Fibroblast of skin of right quadriceps (primary cell): ENCODE measurements at regions not wholly inside any gene's neighbourhood (a gene's known extent, or its start where the extent isn't known, plus 50 kb on each side); places are given as distances from the start of the nearest gene placed in this dataset.
A peak's percentile ranks its signal among the peaks of the same experiment; 100 is the strongest.
"Not testable (repeated sequence)": the region's sequence is repeated elsewhere in the genome, so short reads cannot be mapped to it uniquely, and the experiment has no call there.

Source experiments
- DNase-seq: peaks from one replicate; pipeline ENCODE4 v3.0.0-alpha.2; 2013

GRCh38 chr2:747762-748351 lies 70.7 kb upstream of the TMEM18 start:
- DNase-seq = no peak

DNA sequence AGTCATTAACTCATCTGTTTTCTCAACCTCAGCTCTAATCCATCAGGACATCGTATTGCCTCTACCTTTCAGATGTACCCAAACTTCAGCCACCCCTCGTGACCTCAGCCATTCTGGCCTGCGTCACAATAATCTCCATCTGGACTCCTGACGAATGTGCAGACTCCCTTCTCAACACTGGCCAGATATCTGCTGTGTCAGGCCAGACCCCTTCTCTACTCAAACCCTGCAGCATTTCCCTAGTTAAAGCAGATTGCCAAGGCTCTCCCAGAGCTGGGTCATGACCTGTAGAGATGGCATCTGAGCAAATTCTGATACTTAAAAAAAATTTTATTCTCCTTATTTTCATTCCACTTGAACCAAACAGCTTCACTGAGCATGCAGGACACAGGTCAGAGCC lies 69.5 kb upstream of the TMEM18 start:
- no peak for DNase-seq

- no peak for DNase-seq
Observed at GRCh38 chr2:744088-744487, 66.9 kb upstream of the TMEM18 start.

- no peak for DNase-seq
Observed at GRCh38 chr2:742221-742620, 65.0 kb upstream of the TMEM18 start.

DNA sequence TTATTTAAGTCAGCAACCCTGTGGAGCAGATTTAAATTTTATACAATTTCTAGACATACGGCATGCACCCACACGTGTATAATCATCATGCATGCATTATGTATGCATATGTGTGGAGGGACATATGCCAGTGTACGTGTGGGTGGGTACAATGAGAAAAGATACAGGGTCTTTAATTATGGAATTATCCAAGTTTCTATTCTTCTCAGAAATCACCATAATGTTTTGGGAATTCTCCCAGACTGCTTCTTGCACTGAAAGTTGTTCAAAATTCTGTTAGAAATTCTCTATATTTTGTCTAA lies 63.9 kb upstream of the TMEM18 start:
- DNase-seq = no peak

DNA sequence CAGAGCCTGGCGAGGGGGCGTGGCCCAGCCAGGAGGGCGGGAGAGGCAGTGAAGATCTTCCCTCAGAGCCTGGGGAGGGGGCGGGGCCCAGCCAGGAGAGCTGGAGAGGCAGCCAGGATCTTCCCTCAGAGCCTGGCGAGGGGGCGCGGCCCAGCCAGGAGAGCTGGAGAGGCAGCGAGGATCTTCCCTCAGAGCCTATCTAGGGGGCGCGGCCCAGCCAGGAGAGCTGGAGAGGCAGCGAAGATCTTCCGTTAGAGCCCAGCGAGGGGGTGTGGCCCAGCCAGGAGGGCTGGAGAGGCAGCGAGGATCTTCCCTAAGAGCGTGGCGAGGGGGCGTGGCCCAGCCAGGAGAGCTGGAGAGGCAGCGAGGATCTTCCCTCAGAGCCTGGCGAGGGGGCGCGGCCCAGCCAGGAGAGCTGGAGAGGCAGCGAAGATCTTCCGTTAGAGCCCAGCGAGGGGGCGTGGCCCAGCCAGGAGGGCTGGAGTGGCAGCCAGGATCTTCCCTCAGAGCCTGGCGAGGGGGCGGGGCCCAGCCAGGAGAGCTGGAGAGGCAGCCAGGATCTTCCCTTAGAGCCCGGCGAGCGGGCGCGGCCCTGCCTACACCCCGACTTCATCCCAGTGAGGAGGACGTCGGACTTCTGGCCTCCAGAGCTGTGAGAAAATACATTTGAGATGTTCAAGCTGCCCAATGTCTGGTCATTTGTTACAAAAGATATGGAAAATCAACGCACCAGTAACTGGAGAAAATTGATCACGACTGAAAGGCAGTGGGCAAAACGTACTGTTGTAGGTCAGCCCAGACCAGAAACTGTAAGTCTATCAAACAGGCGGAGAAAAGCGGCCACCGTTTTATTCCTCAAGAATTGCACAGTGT lies 63.4 kb upstream of the TMEM18 start:
- peak; percentile 97 for DNase-seq

DNA sequence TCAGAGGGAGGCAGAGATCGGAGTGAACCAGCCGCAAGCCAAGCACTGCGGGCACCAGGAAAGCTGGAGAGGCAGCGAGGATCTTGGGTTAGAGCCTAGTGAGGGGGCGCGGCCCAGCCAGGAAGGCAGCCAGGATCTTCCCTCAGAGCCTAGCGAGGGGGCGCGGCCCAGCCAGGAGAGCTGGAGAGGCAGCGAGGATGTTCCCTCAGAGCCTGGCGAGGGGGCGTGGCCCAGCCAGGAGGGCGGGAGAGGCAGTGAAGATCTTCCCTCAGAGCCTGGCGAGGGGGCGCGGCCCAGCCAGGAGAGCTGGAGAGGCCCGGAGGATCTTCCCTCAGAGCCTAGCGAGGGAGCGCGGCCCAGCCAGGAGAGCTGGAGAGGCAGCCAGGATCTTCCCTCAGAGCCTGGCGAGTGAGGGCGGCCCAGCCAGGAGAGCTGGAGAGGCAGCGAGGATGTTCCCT lies 62.7 kb upstream of the TMEM18 start:
- not testable (repeated sequence) for DNase-seq

GRCh38 chr2:736939-737338 lies 59.7 kb upstream of the TMEM18 start:
- no peak for DNase-seq

GRCh38 chr2:735670-736218 lies 58.5 kb upstream of the TMEM18 start:
- DNase-seq = no peak

DNA sequence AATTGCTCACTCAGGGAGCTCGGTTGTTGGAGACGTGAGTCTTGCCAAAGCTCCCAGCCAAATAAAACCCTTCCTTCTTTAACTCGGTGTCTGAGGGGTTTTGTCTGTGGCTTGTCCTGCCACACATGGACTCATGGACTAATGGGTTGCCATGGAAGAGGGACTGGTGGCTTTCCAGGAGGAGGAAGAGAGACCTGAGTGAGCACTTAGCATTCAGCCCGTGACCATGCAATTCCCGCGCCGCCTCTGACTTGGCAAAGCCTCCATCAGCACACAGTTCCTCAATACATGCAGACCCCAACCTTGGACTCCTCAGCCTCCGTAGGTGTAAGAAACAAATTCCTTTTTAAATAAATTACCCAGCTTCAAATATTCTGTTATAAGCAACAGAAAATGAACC lies 57.3 kb upstream of the TMEM18 start:
- no peak for DNase-seq

GRCh38 chr2:733495-733894 lies 56.3 kb upstream of the TMEM18 start:
- DNase-seq = no peak

DNA sequence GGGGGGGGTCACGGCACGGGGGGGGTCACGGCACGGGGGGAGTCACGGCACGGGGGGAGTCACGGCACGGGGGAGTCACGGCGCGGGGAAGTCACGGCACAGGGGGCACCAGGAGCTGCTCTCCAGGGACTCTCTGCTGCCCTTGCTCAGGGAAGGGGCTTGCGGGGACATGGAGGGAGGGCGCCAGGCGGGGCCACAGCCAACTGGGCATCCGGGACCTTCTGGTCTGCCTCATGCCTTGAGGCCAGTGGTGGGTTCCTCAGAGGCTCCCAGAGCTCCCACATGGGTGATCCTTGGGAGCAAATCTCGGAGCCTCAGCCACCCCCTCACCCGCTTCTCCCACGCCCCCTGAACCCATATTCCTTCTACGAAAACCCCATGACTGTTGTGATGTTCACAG lies 55.8 kb upstream of the TMEM18 start:
- DNase-seq = no peak

DNA sequence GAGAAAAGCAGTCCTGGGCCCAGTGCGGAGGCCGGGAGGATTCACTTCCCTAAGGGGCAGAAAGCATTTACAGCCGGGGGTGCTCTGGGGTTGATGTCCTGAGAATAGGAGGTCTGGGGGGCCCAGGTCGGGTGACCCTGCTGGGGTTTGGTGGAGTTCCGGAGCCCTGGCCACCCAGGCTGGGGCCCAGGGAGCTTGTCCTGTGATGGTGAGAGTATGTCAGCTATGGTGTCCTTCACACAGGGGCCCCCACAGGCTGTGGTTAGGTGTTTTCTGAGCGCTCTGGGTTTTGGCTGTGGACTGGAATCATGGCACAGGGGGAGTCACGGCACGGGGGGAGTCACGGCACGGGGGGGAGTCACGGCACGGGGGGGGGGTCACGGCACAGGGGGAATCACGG lies 54.5 kb upstream of the TMEM18 start:
- DNase-seq = no peak

DNA sequence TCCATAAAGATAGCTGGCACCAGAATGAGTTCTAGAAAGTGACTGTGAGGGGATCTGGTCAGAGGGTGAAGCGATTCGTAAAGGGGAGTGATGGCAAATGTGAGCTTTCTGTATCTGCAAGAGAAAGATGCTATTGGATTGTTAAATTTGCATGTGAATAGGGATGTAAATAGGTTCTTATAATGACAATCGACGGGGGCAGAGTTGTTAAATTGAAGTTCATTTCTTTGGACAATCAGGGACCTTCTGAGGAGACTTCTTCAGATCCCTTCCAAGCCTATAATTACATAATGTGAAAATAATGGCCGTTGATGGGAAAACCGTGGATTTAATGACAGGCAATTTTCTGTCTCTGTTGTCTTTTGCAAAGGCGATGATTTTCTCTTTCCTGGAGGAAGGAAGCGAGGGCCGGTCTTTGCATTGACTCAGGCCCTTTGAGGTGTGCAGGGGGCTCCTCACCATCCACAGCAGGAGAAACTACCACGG lies 52.2 kb upstream of the TMEM18 start:
- DNase-seq = no peak

- no peak for DNase-seq
Observed at GRCh38 chr2:728165-728564, 51.0 kb upstream of the TMEM18 start.

- no peak for DNase-seq
Observed at GRCh38 chr2:727071-727470, 49.9 kb upstream of the TMEM18 start.
